ENCODE measurements at regions not wholly inside any gene's neighbourhood (a gene's known extent, or its start where the extent isn't known, plus 50 kb on each side); places are given as distances from the start of the nearest gene placed in this dataset.
"Not testable (repeated sequence)": the region's sequence is repeated elsewhere in the genome, so short reads cannot be mapped to it uniquely, and the experiment has no call there.

DNA sequence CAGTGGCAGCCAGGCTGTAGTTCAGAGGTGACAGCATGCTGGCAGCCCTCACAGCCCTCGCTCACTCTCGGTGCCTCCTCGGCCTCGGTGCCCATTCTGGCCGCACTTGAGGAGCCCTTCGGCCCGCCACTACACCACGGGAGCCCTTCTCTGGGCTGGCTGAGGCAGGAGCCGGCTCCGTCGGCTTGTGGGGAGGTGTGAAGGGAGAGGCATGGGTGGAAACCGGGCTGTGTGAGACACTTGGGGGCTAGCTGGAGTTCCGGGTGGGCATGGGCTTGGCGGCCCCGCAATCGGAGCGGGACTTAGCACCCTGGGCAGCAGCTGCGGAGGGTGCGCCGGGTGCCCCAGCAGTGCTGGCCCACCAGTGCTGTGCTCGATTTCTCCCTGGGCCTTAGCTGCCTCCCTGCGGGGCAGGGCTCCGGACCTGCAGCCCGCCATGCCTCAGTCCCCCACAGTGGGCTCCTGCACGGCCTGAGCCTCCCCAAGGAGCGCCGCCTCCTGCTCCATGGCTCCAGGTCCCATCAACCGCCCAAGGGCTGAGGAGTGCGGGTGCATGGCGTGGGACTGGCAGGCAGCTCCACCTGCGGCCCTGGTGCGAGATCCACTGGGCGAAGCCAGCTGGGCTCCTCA, 396.8 kb downstream of the FAM72C start:
- H3K4me3 ChIP-seq, result no peak overlapping the region
- DNase-seq, result no peak
- intact Hi-C loops (cut with DNase I; ENCODE audit: low total_unique reads), result no loop called here
- no peak for TF ChIP-seq POLR2A (IDR thresholded peaks at IDR 0.05)
- TF ChIP-seq, protein P1, sequence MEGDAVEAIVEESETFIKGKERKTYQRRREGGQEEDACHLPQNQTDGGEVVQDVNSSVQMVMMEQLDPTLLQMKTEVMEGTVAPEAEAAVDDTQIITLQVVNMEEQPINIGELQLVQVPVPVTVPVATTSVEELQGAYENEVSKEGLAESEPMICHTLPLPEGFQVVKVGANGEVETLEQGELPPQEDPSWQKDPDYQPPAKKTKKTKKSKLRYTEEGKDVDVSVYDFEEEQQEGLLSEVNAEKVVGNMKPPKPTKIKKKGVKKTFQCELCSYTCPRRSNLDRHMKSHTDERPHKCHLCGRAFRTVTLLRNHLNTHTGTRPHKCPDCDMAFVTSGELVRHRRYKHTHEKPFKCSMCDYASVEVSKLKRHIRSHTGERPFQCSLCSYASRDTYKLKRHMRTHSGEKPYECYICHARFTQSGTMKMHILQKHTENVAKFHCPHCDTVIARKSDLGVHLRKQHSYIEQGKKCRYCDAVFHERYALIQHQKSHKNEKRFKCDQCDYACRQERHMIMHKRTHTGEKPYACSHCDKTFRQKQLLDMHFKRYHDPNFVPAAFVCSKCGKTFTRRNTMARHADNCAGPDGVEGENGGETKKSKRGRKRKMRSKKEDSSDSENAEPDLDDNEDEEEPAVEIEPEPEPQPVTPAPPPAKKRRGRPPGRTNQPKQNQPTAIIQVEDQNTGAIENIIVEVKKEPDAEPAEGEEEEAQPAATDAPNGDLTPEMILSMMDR (IDR thresholded peaks at IDR 0.05 in 4 of 5, conservative IDR thresholded peaks at IDR 0.05 in 1 of 5), result no peak
- H3K36me3 ChIP-seq, result no peaks in the 10 kb centered on the region
- no peak overlapping the region for H3K27ac ChIP-seq
- no peak for ATAC-seq
- H3K27me3 ChIP-seq, result no peaks in the 10 kb centered on the region
- H3K9me3 ChIP-seq, result no peaks in the 10 kb centered on the region
- H3K4me1 ChIP-seq, result no peaks in the 10 kb centered on the region
- in situ Hi-C loops (cut with MboI; ENCODE audit: low sequenced_read_pairs in 4 of 4), result no loop called here

DNA sequence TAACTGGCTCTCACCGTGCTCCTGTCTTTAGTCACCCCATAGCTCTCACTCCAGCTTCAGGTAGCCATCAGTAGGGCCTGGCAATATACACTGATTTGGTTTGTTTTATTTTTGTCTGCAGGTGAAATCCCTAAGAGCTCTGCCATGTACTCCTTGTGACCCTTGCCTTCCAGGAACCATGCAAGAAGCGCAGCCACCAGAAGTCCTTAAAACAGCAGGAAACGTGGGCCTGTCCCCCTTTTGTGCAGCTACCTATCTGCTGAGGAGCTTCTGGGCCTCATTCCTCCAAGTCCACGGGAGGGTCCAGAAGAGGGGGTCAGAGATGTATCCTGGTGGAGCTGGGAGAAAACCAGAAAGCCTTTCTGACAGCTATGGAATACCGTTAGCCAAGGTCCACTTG, 399.1 kb downstream of the FAM72C start:
- H3K27ac ChIP-seq; intact Hi-C loops (cut with DNase I; ENCODE audit: low total_unique reads); ATAC-seq; in situ Hi-C loops (cut with MboI; ENCODE audit: low sequenced_read_pairs in 4 of 4); H3K9me3 ChIP-seq; H3K27me3 ChIP-seq; H3K36me3 ChIP-seq; DNase-seq; H3K4me1 ChIP-seq; H3K4me3 ChIP-seq: not testable (repeated sequence)

GRCh38 chr1:143563761-143564160, 408.0 kb downstream of the FAM72C start:
- DNase-seq; intact Hi-C loops (cut with DNase I; ENCODE audit: low total_unique reads); H3K4me3 ChIP-seq; ATAC-seq; H3K27ac ChIP-seq; H3K9me3 ChIP-seq; H3K4me1 ChIP-seq; H3K27me3 ChIP-seq; H3K36me3 ChIP-seq; in situ Hi-C loops (cut with MboI; ENCODE audit: low sequenced_read_pairs in 4 of 4): not testable (repeated sequence)

DNA sequence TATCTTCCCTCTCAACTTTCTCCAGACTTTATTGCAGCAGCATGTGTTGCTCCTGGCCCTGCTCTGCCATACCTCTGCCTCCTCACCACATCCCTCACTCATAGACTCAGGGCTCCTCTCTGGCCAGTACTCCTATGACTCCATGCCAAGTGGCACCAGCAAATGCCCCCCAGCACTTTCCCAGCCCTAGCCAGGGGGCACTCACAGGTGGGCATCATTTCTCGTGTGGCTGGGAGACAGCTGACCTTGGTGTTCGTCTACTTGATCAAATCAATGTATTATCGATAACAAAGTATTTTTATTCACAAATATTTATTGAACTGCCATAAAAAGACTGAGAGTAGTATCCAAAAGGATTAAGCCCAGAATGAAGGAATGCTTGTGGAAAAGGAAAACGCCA, 418.2 kb downstream of the FAM72C start:
- in situ Hi-C loops (cut with MboI; ENCODE audit: low sequenced_read_pairs in 4 of 4), result no loop called here
- no peak for ATAC-seq
- Histone ChIP-seq H3K27me3 (no peaks in the 10 kb centered on the region), H3K36me3 (no peaks in the 10 kb centered on the region), H3K4me1 (no peaks in the 10 kb centered on the region), H3K4me3 (no peak overlapping the region), H3K27ac (no peak overlapping the region), H3K9me3 (no peaks in the 10 kb centered on the region)
- TF ChIP-seq, protein P1 (IDR thresholded peaks at IDR 0.05 in 4 of 5, conservative IDR thresholded peaks at IDR 0.05 in 1 of 5), result no peak
- no peak for TF ChIP-seq POLR2A (IDR thresholded peaks at IDR 0.05)
- DNase-seq, result no peak
- intact Hi-C loops (cut with DNase I; ENCODE audit: low total_unique reads), result no loop called here

- ATAC-seq; H3K36me3 ChIP-seq; H3K9me3 ChIP-seq; H3K4me3 ChIP-seq; intact Hi-C loops (cut with DNase I; ENCODE audit: low total_unique reads); DNase-seq; H3K27me3 ChIP-seq; H3K27ac ChIP-seq; H3K4me1 ChIP-seq; in situ Hi-C loops (cut with MboI; ENCODE audit: low sequenced_read_pairs in 4 of 4): not testable (repeated sequence)
These were observed 467.1 kb downstream of the FAM72C start for GRCh38 chr1:143504703-143505102.

GRCh38 chr1:143504080-143504479, 467.7 kb downstream of the FAM72C start:
- intact Hi-C loops (cut with DNase I; ENCODE audit: low total_unique reads); H3K9me3 ChIP-seq; in situ Hi-C loops (cut with MboI; ENCODE audit: low sequenced_read_pairs in 4 of 4); H3K27me3 ChIP-seq; H3K4me3 ChIP-seq; H3K36me3 ChIP-seq; H3K4me1 ChIP-seq; ATAC-seq; H3K27ac ChIP-seq; DNase-seq: not testable (repeated sequence)

GRCh38 chr1:143503048-143503447, 468.7 kb downstream of the FAM72C start:
- H3K9me3 ChIP-seq; H3K4me3 ChIP-seq; in situ Hi-C loops (cut with MboI; ENCODE audit: low sequenced_read_pairs in 4 of 4); H3K36me3 ChIP-seq; DNase-seq; H3K4me1 ChIP-seq; H3K27me3 ChIP-seq; ATAC-seq; intact Hi-C loops (cut with DNase I; ENCODE audit: low total_unique reads); H3K27ac ChIP-seq: not testable (repeated sequence)

- H3K4me1 ChIP-seq; ATAC-seq; H3K9me3 ChIP-seq; in situ Hi-C loops (cut with MboI; ENCODE audit: low sequenced_read_pairs in 4 of 4); H3K4me3 ChIP-seq; DNase-seq; H3K36me3 ChIP-seq; H3K27ac ChIP-seq; intact Hi-C loops (cut with DNase I; ENCODE audit: low total_unique reads): not testable (repeated sequence)
- peaks cover 0 to 12% (median 0%) of the 10 kb centered on the region in 3 donors for H3K27me3 ChIP-seq
These were observed 469.7 kb downstream of the FAM72C start for GRCh38 chr1:143502038-143502437.

- DNase-seq; H3K27ac ChIP-seq; H3K9me3 ChIP-seq; H3K4me1 ChIP-seq; ATAC-seq; intact Hi-C loops (cut with DNase I; ENCODE audit: low total_unique reads); H3K36me3 ChIP-seq; in situ Hi-C loops (cut with MboI; ENCODE audit: low sequenced_read_pairs in 4 of 4): not testable (repeated sequence)
- H3K4me3 ChIP-seq, result peak overlapping the region; percentile 33 to 59 (median 46)
- peaks cover 0 to 14% (median 0%) of the 10 kb centered on the region in 3 donors for H3K27me3 ChIP-seq
These were observed 473.6 kb downstream of the FAM72C start for GRCh38 chr1:143498059-143498749.

Measured in gastrocnemius medialis (tissue), 4 donors.